ENCODE measurements at regions not wholly inside any gene's neighbourhood (a gene's known extent, or its start where the extent isn't known, plus 50 kb on each side); places are given as distances from the start of the nearest gene placed in this dataset.

DNA sequence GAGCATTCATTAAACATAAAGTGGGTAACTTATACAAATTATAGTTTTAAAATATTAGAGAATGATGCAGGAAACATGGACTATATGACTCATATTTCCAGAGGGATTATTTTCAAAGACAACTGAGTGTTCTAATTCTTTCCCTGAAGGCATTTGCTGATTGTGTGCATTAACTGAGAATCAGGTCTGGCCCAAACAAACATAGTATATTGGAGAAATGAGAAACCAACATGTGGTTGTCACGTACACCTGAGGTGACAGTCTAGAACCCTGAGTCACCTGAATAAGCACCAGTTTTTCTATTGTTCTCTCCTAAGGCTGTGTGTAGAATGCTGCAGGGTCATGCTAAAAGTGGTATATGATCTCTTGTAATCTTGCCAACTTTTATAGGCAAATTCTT lies 1125.7 kb downstream of the XPNPEP1 start:
- Mint-ChIP-seq H3K9me3 (peaks cover 5% of the 10 kb centered on the region; the same call in 2 of the 3 replicates), H3K4me3 (no peak overlapping the region), H3K36me3 (ENCODE audit: low read depth) (no peaks in the 10 kb centered on the region), H3K4me1 (no peaks in the 10 kb centered on the region), H3K27ac (no peak overlapping the region), H3K27me3 (ENCODE audit: insufficient read depth, low read depth, poor library complexity) (peaks cover 1% of the 10 kb centered on the region)
- Histone ChIP-seq H3K4me2 (no peak overlapping the region), H3K9me2 (ENCODE audit: insufficient read depth) (no peaks in the 10 kb centered on the region), H2AFZ (no peak overlapping the region), H3K4me3 (no peak overlapping the region), H3K27ac (ENCODE audit: low read depth) (no peak overlapping the region), H3K79me2 (replicated peaks; ENCODE audit: insufficient read depth) (no peaks in the 10 kb centered on the region), H3K36me3 (ENCODE audit: insufficient read depth) (no peaks in the 10 kb centered on the region), H3F3A (replicated peaks; ENCODE audit: low read depth) (no peaks in the 10 kb centered on the region), H3K27me3 (ENCODE audit: insufficient read depth) (no peaks in the 10 kb centered on the region), H4K20me1 (replicated peaks; ENCODE audit: insufficient read depth) (no peaks in the 10 kb centered on the region), H3K4me1 (ENCODE audit: insufficient read depth) (no peaks in the 10 kb centered on the region)
- TF ChIP-seq NANOG (IDR thresholded peaks at IDR 0.05; ENCODE audit: borderline replicate concordance) (no peak), ZNF114 (CRISPR knock-in tag; IDR thresholded peaks at IDR 0.05) (no peak), CREB1 (CRISPR knock-in tag; IDR thresholded peaks at IDR 0.05; ENCODE audit: low read depth) (no peak), EZH2 (IDR thresholded peaks at IDR 0.05; ENCODE audit: low read depth, unreplicated experiment) (no peak), STAT1 (IDR thresholded peaks at IDR 0.05; ENCODE audit: unreplicated experiment) (no peak), JUNB (IDR thresholded peaks at IDR 0.05; ENCODE audit: unreplicated experiment) (no peak)
- TF ChIP-seq, protein P1, sequence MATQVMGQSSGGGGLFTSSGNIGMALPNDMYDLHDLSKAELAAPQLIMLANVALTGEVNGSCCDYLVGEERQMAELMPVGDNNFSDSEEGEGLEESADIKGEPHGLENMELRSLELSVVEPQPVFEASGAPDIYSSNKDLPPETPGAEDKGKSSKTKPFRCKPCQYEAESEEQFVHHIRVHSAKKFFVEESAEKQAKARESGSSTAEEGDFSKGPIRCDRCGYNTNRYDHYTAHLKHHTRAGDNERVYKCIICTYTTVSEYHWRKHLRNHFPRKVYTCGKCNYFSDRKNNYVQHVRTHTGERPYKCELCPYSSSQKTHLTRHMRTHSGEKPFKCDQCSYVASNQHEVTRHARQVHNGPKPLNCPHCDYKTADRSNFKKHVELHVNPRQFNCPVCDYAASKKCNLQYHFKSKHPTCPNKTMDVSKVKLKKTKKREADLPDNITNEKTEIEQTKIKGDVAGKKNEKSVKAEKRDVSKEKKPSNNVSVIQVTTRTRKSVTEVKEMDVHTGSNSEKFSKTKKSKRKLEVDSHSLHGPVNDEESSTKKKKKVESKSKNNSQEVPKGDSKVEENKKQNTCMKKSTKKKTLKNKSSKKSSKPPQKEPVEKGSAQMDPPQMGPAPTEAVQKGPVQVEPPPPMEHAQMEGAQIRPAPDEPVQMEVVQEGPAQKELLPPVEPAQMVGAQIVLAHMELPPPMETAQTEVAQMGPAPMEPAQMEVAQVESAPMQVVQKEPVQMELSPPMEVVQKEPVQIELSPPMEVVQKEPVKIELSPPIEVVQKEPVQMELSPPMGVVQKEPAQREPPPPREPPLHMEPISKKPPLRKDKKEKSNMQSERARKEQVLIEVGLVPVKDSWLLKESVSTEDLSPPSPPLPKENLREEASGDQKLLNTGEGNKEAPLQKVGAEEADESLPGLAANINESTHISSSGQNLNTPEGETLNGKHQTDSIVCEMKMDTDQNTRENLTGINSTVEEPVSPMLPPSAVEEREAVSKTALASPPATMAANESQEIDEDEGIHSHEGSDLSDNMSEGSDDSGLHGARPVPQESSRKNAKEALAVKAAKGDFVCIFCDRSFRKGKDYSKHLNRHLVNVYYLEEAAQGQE (IDR thresholded peaks at IDR 0.05; ENCODE audit: unreplicated experiment): no peak
- TF ChIP-seq, protein P2, sequence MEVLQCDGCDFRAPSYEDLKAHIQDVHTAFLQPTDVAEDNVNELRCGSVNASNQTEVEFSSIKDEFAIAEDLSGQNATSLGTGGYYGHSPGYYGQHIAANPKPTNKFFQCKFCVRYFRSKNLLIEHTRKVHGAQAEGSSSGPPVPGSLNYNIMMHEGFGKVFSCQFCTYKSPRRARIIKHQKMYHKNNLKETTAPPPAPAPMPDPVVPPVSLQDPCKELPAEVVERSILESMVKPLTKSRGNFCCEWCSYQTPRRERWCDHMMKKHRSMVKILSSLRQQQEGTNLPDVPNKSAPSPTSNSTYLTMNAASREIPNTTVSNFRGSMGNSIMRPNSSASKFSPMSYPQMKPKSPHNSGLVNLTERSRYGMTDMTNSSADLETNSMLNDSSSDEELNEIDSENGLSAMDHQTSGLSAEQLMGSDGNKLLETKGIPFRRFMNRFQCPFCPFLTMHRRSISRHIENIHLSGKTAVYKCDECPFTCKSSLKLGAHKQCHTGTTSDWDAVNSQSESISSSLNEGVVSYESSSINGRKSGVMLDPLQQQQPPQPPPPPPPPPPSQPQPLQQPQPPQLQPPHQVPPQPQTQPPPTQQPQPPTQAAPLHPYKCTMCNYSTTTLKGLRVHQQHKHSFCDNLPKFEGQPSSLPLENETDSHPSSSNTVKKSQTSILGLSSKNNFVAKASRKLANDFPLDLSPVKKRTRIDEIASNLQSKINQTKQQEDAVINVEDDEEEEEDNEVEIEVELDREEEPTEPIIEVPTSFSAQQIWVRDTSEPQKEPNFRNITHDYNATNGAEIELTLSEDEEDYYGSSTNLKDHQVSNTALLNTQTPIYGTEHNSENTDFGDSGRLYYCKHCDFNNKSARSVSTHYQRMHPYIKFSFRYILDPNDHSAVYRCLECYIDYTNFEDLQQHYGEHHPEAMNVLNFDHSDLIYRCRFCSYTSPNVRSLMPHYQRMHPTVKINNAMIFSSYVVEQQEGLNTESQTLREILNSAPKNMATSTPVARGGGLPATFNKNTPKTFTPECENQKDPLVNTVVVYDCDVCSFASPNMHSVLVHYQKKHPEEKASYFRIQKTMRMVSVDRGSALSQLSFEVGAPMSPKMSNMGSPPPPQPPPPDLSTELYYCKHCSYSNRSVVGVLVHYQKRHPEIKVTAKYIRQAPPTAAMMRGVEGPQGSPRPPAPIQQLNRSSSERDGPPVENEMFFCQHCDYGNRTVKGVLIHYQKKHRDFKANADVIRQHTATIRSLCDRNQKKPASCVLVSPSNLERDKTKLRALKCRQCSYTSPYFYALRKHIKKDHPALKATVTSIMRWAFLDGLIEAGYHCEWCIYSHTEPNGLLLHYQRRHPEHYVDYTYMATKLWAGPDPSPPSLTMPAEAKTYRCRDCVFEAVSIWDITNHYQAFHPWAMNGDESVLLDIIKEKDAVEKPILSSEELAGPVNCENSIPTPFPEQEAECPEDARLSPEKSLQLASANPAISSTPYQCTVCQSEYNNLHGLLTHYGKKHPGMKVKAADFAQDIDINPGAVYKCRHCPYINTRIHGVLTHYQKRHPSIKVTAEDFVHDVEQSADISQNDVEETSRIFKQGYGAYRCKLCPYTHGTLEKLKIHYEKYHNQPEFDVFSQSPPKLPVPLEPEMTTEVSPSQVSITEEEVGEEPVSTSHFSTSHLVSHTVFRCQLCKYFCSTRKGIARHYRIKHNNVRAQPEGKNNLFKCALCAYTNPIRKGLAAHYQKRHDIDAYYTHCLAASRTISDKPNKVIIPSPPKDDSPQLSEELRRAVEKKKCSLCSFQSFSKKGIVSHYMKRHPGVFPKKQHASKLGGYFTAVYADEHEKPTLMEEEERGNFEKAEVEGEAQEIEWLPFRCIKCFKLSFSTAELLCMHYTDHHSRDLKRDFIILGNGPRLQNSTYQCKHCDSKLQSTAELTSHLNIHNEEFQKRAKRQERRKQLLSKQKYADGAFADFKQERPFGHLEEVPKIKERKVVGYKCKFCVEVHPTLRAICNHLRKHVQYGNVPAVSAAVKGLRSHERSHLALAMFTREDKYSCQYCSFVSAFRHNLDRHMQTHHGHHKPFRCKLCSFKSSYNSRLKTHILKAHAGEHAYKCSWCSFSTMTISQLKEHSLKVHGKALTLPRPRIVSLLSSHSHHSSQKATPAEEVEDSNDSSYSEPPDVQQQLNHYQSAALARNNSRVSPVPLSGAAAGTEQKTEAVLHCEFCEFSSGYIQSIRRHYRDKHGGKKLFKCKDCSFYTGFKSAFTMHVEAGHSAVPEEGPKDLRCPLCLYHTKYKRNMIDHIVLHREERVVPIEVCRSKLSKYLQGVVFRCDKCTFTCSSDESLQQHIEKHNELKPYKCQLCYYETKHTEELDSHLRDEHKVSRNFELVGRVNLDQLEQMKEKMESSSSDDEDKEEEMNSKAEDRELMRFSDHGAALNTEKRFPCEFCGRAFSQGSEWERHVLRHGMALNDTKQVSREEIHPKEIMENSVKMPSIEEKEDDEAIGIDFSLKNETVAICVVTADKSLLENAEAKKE (CRISPR knock-in tag; IDR thresholded peaks at IDR 0.05): no peak
- TF ChIP-seq, protein P3, sequence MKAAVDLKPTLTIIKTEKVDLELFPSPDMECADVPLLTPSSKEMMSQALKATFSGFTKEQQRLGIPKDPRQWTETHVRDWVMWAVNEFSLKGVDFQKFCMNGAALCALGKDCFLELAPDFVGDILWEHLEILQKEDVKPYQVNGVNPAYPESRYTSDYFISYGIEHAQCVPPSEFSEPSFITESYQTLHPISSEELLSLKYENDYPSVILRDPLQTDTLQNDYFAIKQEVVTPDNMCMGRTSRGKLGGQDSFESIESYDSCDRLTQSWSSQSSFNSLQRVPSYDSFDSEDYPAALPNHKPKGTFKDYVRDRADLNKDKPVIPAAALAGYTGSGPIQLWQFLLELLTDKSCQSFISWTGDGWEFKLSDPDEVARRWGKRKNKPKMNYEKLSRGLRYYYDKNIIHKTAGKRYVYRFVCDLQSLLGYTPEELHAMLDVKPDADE (IDR thresholded peaks at IDR 0.05): no peak
- TF ChIP-seq, protein P4, sequence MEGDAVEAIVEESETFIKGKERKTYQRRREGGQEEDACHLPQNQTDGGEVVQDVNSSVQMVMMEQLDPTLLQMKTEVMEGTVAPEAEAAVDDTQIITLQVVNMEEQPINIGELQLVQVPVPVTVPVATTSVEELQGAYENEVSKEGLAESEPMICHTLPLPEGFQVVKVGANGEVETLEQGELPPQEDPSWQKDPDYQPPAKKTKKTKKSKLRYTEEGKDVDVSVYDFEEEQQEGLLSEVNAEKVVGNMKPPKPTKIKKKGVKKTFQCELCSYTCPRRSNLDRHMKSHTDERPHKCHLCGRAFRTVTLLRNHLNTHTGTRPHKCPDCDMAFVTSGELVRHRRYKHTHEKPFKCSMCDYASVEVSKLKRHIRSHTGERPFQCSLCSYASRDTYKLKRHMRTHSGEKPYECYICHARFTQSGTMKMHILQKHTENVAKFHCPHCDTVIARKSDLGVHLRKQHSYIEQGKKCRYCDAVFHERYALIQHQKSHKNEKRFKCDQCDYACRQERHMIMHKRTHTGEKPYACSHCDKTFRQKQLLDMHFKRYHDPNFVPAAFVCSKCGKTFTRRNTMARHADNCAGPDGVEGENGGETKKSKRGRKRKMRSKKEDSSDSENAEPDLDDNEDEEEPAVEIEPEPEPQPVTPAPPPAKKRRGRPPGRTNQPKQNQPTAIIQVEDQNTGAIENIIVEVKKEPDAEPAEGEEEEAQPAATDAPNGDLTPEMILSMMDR (conservative IDR thresholded peaks at IDR 0.05; ENCODE audit: low read depth in 2 of 2): no peak
- ATAC-seq (no peak), DNase-seq (ENCODE audit: low spot score) (no peak)

All from GM23338 (cell line).